Liver (tissue), 3 donors: ENCODE measurements at regions not wholly inside any gene's neighbourhood (a gene's known extent, or its start where the extent isn't known, plus 50 kb on each side); places are given as distances from the start of the nearest gene placed in this dataset.

Source experiments
- EGR1 ChIP-seq, 2 donors: IDR thresholded peaks; 2 replicates each; pipeline ENCODE4 v1.6.1; 2016 to 2018; ENCODE audit warnings: antibody characterized with exemption in 2 of 2, low read depth in 2 of 2
- FOXA1 ChIP-seq: IDR thresholded peaks from 2 replicates; pipeline ENCODE4 v1.6.1; 2016; ENCODE audit warnings: antibody characterized with exemption
- FOXA2 ChIP-seq: IDR thresholded peaks from 2 replicates; pipeline ENCODE4 v1.6.1; 2016; ENCODE audit warnings: antibody characterized with exemption
- GABPA ChIP-seq, 2 donors: IDR thresholded peaks in 1 of 2; conservative IDR thresholded peaks in 1 of 2; 2 replicates each; pipeline ENCODE4 v1.6.1; 2016; ENCODE audit warnings: antibody characterized with exemption in 2 of 2, mild to moderate bottlenecking in 1 of 2, moderate library complexity in 1 of 2
- HNF4G ChIP-seq: IDR thresholded peaks from 2 replicates; pipeline ENCODE4 v1.6.1; 2016; ENCODE audit warnings: antibody characterized with exemption
- JUND ChIP-seq, 2 donors: IDR thresholded peaks; 2 replicates each; pipeline ENCODE4 v1.6.1; 2016; ENCODE audit warnings: antibody characterized with exemption in 2 of 2
- MAX ChIP-seq: IDR thresholded peaks from 2 replicates; pipeline ENCODE4 v1.6.1; 2016; ENCODE audit warnings: antibody characterized with exemption
- NR2F2 ChIP-seq: IDR thresholded peaks from 2 replicates; pipeline ENCODE4 v1.6.1; 2016; ENCODE audit warnings: antibody characterized with exemption
- RAD21 ChIP-seq, 2 donors: IDR thresholded peaks; 2 replicates each; pipeline ENCODE4 v1.6.1; 2016; ENCODE audit warnings: antibody characterized with exemption in 2 of 2, mild to moderate bottlenecking in 2 of 2
- SP1 ChIP-seq: IDR thresholded peaks from 2 replicates; pipeline ENCODE4 v1.6.1; 2018; ENCODE audit warnings: antibody characterized with exemption, mild to moderate bottlenecking
- TAF1 ChIP-seq: conservative IDR thresholded peaks from 2 replicates; pipeline ENCODE4 v1.6.1; 2016; ENCODE audit warnings: antibody characterized with exemption, mild to moderate bottlenecking
- YY1 ChIP-seq: IDR thresholded peaks from 2 replicates; pipeline ENCODE4 v1.6.1; 2016; ENCODE audit warnings: antibody characterized with exemption, mild to moderate bottlenecking
- TF ChIP-seq, protein P1 (sequence below): fragments of 150-350 bp; IDR thresholded peaks from 2 replicates; pipeline ENCODE4 v1.5.1; 2017; ENCODE audit warnings: improper control_type of control experiment, low read depth, low read length; ENCODE audit not compliant: missing input control
- TF ChIP-seq, protein P2 (sequence below): IDR thresholded peaks from 2 replicates; pipeline ENCODE4 v1.6.1; 2016; ENCODE audit warnings: antibody characterized with exemption, mild to moderate bottlenecking
- donor health status: healthy.
- donor health status: healthy.

DNA sequence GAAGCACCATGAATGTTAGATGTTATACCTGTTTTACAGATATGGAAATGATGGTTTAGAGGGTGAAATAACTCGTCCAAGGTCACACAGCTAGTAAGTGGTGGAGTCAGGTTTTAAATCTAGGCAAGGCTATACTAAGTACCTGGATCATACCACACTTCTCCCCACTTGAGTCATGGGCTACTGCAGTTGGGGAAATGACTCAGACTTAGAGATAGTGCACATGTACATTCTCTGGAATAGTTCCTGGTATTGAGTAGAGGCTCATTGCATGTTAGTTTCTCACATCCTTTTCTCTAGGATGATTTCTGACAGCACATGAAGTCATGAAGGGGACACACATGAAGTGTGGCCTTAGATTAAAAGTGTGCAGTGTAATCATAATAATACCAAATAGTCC, 76.2 kb upstream of the TNFSF11 start:
- TF ChIP-seq, protein P1, sequence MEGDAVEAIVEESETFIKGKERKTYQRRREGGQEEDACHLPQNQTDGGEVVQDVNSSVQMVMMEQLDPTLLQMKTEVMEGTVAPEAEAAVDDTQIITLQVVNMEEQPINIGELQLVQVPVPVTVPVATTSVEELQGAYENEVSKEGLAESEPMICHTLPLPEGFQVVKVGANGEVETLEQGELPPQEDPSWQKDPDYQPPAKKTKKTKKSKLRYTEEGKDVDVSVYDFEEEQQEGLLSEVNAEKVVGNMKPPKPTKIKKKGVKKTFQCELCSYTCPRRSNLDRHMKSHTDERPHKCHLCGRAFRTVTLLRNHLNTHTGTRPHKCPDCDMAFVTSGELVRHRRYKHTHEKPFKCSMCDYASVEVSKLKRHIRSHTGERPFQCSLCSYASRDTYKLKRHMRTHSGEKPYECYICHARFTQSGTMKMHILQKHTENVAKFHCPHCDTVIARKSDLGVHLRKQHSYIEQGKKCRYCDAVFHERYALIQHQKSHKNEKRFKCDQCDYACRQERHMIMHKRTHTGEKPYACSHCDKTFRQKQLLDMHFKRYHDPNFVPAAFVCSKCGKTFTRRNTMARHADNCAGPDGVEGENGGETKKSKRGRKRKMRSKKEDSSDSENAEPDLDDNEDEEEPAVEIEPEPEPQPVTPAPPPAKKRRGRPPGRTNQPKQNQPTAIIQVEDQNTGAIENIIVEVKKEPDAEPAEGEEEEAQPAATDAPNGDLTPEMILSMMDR: no peak
- TF ChIP-seq, protein P2, sequence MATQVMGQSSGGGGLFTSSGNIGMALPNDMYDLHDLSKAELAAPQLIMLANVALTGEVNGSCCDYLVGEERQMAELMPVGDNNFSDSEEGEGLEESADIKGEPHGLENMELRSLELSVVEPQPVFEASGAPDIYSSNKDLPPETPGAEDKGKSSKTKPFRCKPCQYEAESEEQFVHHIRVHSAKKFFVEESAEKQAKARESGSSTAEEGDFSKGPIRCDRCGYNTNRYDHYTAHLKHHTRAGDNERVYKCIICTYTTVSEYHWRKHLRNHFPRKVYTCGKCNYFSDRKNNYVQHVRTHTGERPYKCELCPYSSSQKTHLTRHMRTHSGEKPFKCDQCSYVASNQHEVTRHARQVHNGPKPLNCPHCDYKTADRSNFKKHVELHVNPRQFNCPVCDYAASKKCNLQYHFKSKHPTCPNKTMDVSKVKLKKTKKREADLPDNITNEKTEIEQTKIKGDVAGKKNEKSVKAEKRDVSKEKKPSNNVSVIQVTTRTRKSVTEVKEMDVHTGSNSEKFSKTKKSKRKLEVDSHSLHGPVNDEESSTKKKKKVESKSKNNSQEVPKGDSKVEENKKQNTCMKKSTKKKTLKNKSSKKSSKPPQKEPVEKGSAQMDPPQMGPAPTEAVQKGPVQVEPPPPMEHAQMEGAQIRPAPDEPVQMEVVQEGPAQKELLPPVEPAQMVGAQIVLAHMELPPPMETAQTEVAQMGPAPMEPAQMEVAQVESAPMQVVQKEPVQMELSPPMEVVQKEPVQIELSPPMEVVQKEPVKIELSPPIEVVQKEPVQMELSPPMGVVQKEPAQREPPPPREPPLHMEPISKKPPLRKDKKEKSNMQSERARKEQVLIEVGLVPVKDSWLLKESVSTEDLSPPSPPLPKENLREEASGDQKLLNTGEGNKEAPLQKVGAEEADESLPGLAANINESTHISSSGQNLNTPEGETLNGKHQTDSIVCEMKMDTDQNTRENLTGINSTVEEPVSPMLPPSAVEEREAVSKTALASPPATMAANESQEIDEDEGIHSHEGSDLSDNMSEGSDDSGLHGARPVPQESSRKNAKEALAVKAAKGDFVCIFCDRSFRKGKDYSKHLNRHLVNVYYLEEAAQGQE: no peak
- TF ChIP-seq EGR1 (IDR thresholded peaks at IDR 0.05; ENCODE audit: low read depth in 2 of 2) (no peak), FOXA1 (no peak), NR2F2 (no peak), YY1 (no peak), TAF1 (no peak), JUND (IDR thresholded peaks at IDR 0.05) (no peak), MAX (no peak), RAD21 (IDR thresholded peaks at IDR 0.05) (no peak), HNF4G (no peak), GABPA (IDR thresholded peaks at IDR 0.05 in 1 of 2, conservative IDR thresholded peaks at IDR 0.05 in 1 of 2) (no peak), FOXA2 (no peak), SP1 (no peak)
